PC-3 (cell line): ENCODE measurements at regions not wholly inside any gene's neighbourhood (a gene's known extent, or its start where the extent isn't known, plus 50 kb on each side); places are given as distances from the start of the nearest gene placed in this dataset.

Experiments used
- ATAC-seq: fragments of 200-7000 bp; cut with Tn5 transposase; 2 replicates; pipeline ENCODE4 v1.9.1; 2020; ENCODE audit warnings: mild to moderate bottlenecking, moderate library complexity
- BruUV-seq: library from RNA; stranded (reverse); fragments of 400-500 nt; replicated peaks from 2 replicates; lab custom pipeline; 2021; lab: Mats Ljungman, UMichigan
- CTCF ChIA-PET: fragments of 300-600 bp; sonication (Branson Sonifier 250); formaldehyde crosslinking; loops from one replicate; lab custom pipeline; 2022; ENCODE audit warnings: antibody characterized with exemption; lab: Charles Lee
- POLR2A ChIA-PET: fragments of 300-600 bp; sonication (Branson Sonifier 250); formaldehyde crosslinking; loops from one replicate; lab custom pipeline; 2022; ENCODE audit warnings: antibody characterized with exemption; ENCODE audit not compliant: unreplicated experiment; lab: Charles Lee
- DNase-seq: peaks from one replicate; pipeline ENCODE4 v3.0.0-alpha.2; 2015
- H2AFZ ChIP-seq: fragments of 300-600 bp; sonication (generic); 2 replicates; pipeline ENCODE4 v1.6.0; 2016; ENCODE audit warnings: antibody characterized with exemption, low read length
- H3F3A ChIP-seq: fragments of 300-600 bp; sonication (generic); one replicate; pipeline ENCODE4 v1.6.0; 2017; ENCODE audit warnings: antibody characterized with exemption, low read length, control low read depth, mild to moderate bottlenecking; ENCODE audit not compliant: unreplicated experiment
- H3K27ac ChIP-seq: fragments of 300-600 bp; sonication (generic); 2 replicates; pipeline ENCODE4 v1.5.1; 2016; ENCODE audit warnings: mild to moderate bottlenecking, low read length
- H3K27me3 ChIP-seq: fragments of 300-600 bp; sonication (generic); 2 replicates; pipeline ENCODE4 v1.6.1; 2016; ENCODE audit warnings: low read length, mixed read lengths
- H3K36me3 ChIP-seq: fragments of 300-600 bp; sonication (generic); 2 replicates; pipeline ENCODE4 v1.6.1; 2016; ENCODE audit warnings: low read depth, mixed run types, low read length, mixed read lengths
- H3K4me1 ChIP-seq: fragments of 300-600 bp; sonication (generic); 2 replicates; pipeline ENCODE4 v1.5.1; 2016; ENCODE audit warnings: low read length; ENCODE audit not compliant: insufficient read depth
- H3K4me2 ChIP-seq: fragments of 300-600 bp; sonication (generic); 2 replicates; pipeline ENCODE4 v1.6.0; 2016; ENCODE audit warnings: low read length
- H3K4me3 ChIP-seq: fragments of 300-600 bp; sonication (generic); 2 replicates; pipeline ENCODE4 v1.5.1; 2016; ENCODE audit warnings: mild to moderate bottlenecking, low read length, mixed read lengths
- H3K79me2 ChIP-seq: fragments of 300-600 bp; sonication (generic); 2 replicates; pipeline ENCODE4 v1.6.1; 2017; ENCODE audit warnings: low read length, mixed read lengths
- H3K9ac ChIP-seq: fragments of 300-600 bp; sonication (generic); 2 replicates; pipeline ENCODE4 v1.6.0; 2016; ENCODE audit warnings: mild to moderate bottlenecking, low read length
- H3K9me2 ChIP-seq: fragments of 300-600 bp; sonication (generic); replicated peaks from 2 replicates; pipeline ENCODE4 v1.6.1; 2016; ENCODE audit warnings: mixed run types, low read length, mixed read lengths
- H3K9me3 ChIP-seq: fragments of 300-600 bp; sonication (generic); 2 replicates; pipeline ENCODE4 v1.6.1; 2016; ENCODE audit warnings: low read length, mixed read lengths
- H4K20me1 ChIP-seq: fragments of 300-600 bp; sonication (generic); 2 replicates; pipeline ENCODE4 v1.6.1; 2016; ENCODE audit warnings: low read length, mixed read lengths
- EZH2 ChIP-seq: fragments of 300-600 bp; sonication (generic); IDR thresholded peaks from one replicate; pipeline ENCODE4 v1.6.1; 2017; ENCODE audit warnings: antibody characterized with exemption, mild to moderate bottlenecking, low read length; ENCODE audit not compliant: unreplicated experiment
- EZH2phosphoT487 ChIP-seq: fragments of 300-600 bp; sonication (generic); IDR thresholded peaks from 2 replicates; pipeline ENCODE4 v1.6.1; 2018; ENCODE audit warnings: mild to moderate bottlenecking, antibody characterized with exemption, low read length, borderline replicate concordance
- intact Hi-C: fragments of 100-400 bp; cut with micrococcal nuclease; formaldehyde crosslinking; loops from 2 replicates; pipeline ENCODE4 v1.9.0; 2023
- TF ChIP-seq, protein P1 (sequence below): fragments of 300-600 bp; sonication (generic); conservative IDR thresholded peaks from 2 replicates; pipeline ENCODE4 v1.5.1; 2017; ENCODE audit warnings: antibody characterized with exemption, low read depth, mild to moderate bottlenecking, low read length

DNA sequence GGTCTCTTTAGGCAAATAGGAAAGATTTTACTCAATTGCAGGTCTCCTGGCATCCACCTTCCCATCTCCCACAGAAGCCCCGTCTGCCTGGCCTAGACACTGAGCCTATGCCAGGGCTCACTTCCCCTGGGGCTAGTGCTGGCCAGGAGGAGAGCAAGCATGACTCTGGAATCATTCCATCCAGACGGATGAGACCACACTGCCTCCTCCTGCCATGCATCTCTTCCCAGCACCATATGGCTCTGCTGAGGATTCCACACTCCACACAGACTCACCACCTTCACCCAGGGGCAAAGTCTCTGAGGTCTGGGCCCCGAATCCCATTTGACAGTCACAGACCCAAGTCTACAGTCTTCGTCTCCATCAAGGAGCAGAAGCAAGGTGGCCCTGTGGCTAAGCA lies 346.5 kb downstream of the C16orf95 start:
- Histone ChIP-seq H3K27ac (no peak overlapping the region), H3K9me3 (no peaks in the 10 kb centered on the region), H3K4me3 (no peak overlapping the region), H3K79me2 (no peaks in the 10 kb centered on the region), H4K20me1 (no peaks in the 10 kb centered on the region), H2AFZ (no peak overlapping the region), H3K4me1 (peaks cover 5% of the 10 kb centered on the region), H3F3A (no peaks in the 10 kb centered on the region), H3K4me2 (no peak overlapping the region), H3K27me3 (no peaks in the 10 kb centered on the region), H3K9me2 (no peaks in the 10 kb centered on the region), H3K9ac (no peak overlapping the region), H3K36me3 (no peaks in the 10 kb centered on the region)
- ATAC-seq (no peak), DNase-seq (no peak)
- BruUV-seq: no TSS peak
- TF ChIP-seq, protein P1, sequence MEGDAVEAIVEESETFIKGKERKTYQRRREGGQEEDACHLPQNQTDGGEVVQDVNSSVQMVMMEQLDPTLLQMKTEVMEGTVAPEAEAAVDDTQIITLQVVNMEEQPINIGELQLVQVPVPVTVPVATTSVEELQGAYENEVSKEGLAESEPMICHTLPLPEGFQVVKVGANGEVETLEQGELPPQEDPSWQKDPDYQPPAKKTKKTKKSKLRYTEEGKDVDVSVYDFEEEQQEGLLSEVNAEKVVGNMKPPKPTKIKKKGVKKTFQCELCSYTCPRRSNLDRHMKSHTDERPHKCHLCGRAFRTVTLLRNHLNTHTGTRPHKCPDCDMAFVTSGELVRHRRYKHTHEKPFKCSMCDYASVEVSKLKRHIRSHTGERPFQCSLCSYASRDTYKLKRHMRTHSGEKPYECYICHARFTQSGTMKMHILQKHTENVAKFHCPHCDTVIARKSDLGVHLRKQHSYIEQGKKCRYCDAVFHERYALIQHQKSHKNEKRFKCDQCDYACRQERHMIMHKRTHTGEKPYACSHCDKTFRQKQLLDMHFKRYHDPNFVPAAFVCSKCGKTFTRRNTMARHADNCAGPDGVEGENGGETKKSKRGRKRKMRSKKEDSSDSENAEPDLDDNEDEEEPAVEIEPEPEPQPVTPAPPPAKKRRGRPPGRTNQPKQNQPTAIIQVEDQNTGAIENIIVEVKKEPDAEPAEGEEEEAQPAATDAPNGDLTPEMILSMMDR: no peak
- TF ChIP-seq EZH2phosphoT487: no peak
- no peak for TF ChIP-seq EZH2
- CTCF ChIA-PET: no interaction called here
- POLR2A ChIA-PET: no interaction called here
- intact Hi-C loops: no loop called here

DNA sequence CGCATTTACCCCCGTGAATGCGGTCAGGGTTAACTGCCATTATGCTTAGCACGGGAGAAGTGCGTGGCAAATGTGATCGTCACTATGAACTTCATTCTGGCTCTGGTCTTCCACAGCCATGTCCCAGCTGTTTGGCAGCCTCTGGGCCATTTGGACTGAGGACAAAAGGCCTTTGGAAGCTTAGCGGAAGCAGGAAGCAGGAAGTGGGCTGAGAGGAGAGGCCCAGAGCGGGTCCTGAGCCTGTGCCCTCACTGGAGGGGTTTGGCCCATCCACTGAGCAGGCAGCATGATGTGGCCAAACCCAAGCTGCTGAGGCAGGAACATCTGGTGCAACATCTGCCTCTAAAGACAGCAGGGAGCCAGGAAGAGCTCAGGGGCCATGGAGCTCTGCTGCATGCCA lies 345.9 kb downstream of the C16orf95 start:
- H3K4me1 ChIP-seq: peaks cover 5% of the 10 kb centered on the region
- H3K27me3 ChIP-seq: no peaks in the 10 kb centered on the region
- ATAC-seq (no peak), DNase-seq (no peak)
- no TSS peak for BruUV-seq
- no peak overlapping the region for H3K9ac ChIP-seq
- no peaks in the 10 kb centered on the region for H3K79me2 ChIP-seq
- no peak overlapping the region for H2AFZ ChIP-seq
- no peaks in the 10 kb centered on the region for H3K9me3 ChIP-seq
- H3K36me3 ChIP-seq: no peaks in the 10 kb centered on the region
- H3K4me2 ChIP-seq: no peak overlapping the region
- intact Hi-C loops: no loop called here
- no peaks in the 10 kb centered on the region for H3F3A ChIP-seq
- POLR2A ChIA-PET: no interaction called here
- no peak for TF ChIP-seq EZH2phosphoT487
- no peak for TF ChIP-seq EZH2
- TF ChIP-seq, protein P1: no peak
- no peaks in the 10 kb centered on the region for H3K9me2 ChIP-seq
- CTCF ChIA-PET: no interaction called here
- no peak overlapping the region for H3K4me3 ChIP-seq
- no peak overlapping the region for H3K27ac ChIP-seq
- H4K20me1 ChIP-seq: no peaks in the 10 kb centered on the region

DNA sequence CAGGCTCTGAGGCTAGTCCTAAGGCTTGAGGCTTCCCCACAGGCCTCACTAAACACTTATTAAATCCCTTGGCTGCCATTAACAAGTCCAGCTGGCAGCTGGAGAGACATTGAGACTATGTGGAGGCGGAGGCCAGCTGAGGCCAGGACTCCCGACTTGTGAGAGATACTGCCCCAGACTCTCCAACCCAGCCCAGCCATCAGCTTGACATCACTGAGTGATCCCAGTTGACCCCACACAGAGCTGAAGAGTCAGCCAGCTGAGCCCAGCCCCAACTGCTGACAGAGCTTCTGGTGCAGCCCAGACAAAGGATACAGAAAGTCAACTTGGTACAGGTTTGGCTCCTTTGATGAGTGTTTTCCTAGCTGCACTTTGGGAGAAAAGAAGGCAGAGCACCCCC lies 343.1 kb downstream of the C16orf95 start:
- POLR2A ChIA-PET: no interaction called here
- no peaks in the 10 kb centered on the region for H3K36me3 ChIP-seq
- no peak overlapping the region for H2AFZ ChIP-seq
- H3K4me3 ChIP-seq: no peak overlapping the region
- BruUV-seq: no TSS peak
- H3K4me2 ChIP-seq: no peak overlapping the region
- H3F3A ChIP-seq: no peaks in the 10 kb centered on the region
- no peaks in the 10 kb centered on the region for H3K27me3 ChIP-seq
- H3K9ac ChIP-seq: no peak overlapping the region
- CTCF ChIA-PET: no interaction called here
- TF ChIP-seq, protein P1: no peak
- no peak for TF ChIP-seq EZH2phosphoT487
- TF ChIP-seq EZH2: no peak
- no peaks in the 10 kb centered on the region for H3K9me2 ChIP-seq
- peaks cover 5% of the 10 kb centered on the region for H3K4me1 ChIP-seq
- H3K9me3 ChIP-seq: no peaks in the 10 kb centered on the region
- no peaks in the 10 kb centered on the region for H3K79me2 ChIP-seq
- ATAC-seq: no peak
- no peak overlapping the region for H3K27ac ChIP-seq
- intact Hi-C loops: no loop called here
- no peak for DNase-seq
- H4K20me1 ChIP-seq: no peaks in the 10 kb centered on the region
